Spleen (tissue), 7 donors: ENCODE measurements at regions not wholly inside any gene's neighbourhood (a gene's known extent, or its start where the extent isn't known, plus 50 kb on each side); places are given as distances from the start of the nearest gene placed in this dataset.

Experiments
- POLR2A ChIP-seq, 3 donors: fragments of 450-650 bp; IDR thresholded peaks; one replicate each; pipeline ENCODE4 v1.5.1; 2017; ENCODE audit warnings: antibody characterized with exemption in 3 of 3, mild to moderate bottlenecking in 1 of 3
- POLR2AphosphoS5 ChIP-seq, 3 donors: sonication (generic); formaldehyde crosslinking; IDR thresholded peaks; one replicate each; pipeline ENCODE4 v1.5.1; 2017; ENCODE audit warnings: antibody characterized with exemption in 3 of 3
- TF ChIP-seq, protein P1 (sequence below), 11 experiments: fragments of 200-600 bp in 7 of 11; fragments of 450-650 bp in 4 of 11; sonication (generic) in 4 of 11; IDR thresholded peaks in 8 of 11; conservative IDR thresholded peaks in 3 of 11; 1 replicate in 7 of 11; 2 replicates in 4 of 11; pipeline versions ENCODE4 v1.4.0 to v1.8.0; 2016 to 2021; ENCODE audit warnings: antibody characterized with exemption in 11 of 11, inconsistent platforms in 4 of 11, mild to moderate bottlenecking in 1 of 11
- donor health status: DM: no; HTN: no; CAD: no; lungs with moderate emphysema.
- donor health status: DM: no; HTN: no; CAD: no.
- donor health status: DM: no; HTN: no; CAD: no.

DNA sequence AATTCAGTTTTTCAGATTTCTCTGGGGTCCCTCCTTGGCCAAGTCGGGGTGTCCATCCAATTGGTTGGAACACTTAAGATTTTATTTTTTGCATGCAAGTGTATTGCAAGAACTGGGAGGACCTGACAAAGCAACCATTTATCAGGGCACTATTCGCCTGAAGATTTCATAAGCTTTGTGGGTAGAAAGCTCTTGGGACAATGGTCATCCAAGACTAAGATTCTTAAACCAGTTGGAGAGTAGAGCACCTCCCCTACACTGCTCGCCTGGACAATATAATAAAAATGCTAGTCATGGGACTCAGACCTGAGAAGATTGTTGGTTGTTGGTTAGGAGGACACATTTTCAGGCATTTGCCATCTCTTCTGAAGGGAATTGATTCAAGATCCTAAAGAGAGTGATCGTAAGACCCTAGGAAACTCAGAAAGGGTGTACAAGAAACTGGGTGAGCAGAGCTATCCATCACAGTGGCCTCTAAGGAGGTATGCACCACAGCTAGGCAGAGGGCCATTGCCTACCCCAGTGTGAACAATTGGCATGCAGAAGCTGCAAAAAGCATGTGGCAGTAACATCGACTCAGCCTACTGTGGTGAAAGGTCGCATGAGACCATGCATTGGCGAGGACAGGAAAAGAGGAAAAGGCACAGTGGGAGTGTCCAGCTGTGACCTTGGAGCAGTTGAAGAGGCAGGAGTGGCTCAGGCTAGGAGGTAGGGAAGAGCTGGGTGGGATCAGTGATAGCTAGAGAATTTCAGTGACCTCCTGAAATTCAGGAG is 1235.3 kb upstream of the AUTS2 start:
- TF ChIP-seq, protein P1, sequence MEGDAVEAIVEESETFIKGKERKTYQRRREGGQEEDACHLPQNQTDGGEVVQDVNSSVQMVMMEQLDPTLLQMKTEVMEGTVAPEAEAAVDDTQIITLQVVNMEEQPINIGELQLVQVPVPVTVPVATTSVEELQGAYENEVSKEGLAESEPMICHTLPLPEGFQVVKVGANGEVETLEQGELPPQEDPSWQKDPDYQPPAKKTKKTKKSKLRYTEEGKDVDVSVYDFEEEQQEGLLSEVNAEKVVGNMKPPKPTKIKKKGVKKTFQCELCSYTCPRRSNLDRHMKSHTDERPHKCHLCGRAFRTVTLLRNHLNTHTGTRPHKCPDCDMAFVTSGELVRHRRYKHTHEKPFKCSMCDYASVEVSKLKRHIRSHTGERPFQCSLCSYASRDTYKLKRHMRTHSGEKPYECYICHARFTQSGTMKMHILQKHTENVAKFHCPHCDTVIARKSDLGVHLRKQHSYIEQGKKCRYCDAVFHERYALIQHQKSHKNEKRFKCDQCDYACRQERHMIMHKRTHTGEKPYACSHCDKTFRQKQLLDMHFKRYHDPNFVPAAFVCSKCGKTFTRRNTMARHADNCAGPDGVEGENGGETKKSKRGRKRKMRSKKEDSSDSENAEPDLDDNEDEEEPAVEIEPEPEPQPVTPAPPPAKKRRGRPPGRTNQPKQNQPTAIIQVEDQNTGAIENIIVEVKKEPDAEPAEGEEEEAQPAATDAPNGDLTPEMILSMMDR (IDR thresholded peaks at IDR 0.05 in 8 of 11, conservative IDR thresholded peaks at IDR 0.05 in 3 of 11) = no peak
- no peak for TF ChIP-seq POLR2AphosphoS5 (IDR thresholded peaks at IDR 0.05)
- no peak for TF ChIP-seq POLR2A (IDR thresholded peaks at IDR 0.05)
